ENCODE measurements at regions not wholly inside any gene's neighbourhood (a gene's known extent, or its start where the extent isn't known, plus 50 kb on each side); places are given as distances from the start of the nearest gene placed in this dataset.
"Not testable (repeated sequence)": the region's sequence is repeated elsewhere in the genome, so short reads cannot be mapped to it uniquely, and the experiment has no call there.

GRCh38 chr9:89939181-89939580 is 334.4 kb downstream of the GADD45G start:
- no peak for DNase-seq (ENCODE audit: low spot score)

- no peak for DNase-seq (ENCODE audit: low spot score)
These were observed 334.9 kb downstream of the GADD45G start for GRCh38 chr9:89939626-89940292.

GRCh38 chr9:89940625-89941024 is 335.8 kb downstream of the GADD45G start:
- no peak for DNase-seq (ENCODE audit: low spot score)

- DNase-seq (ENCODE audit: low spot score), result no peak
These were observed 337.1 kb downstream of the GADD45G start for GRCh38 chr9:89941875-89942274.

GRCh38 chr9:89942643-89943042 is 337.8 kb downstream of the GADD45G start:
- no peak for DNase-seq (ENCODE audit: low spot score)

GRCh38 chr9:89943309-89943708 is 338.5 kb downstream of the GADD45G start:
- no peak for DNase-seq (ENCODE audit: low spot score)

GRCh38 chr9:89943728-89944127 is 338.9 kb downstream of the GADD45G start:
- DNase-seq (ENCODE audit: low spot score), result no peak

GRCh38 chr9:89945133-89945532 is 340.3 kb downstream of the GADD45G start:
- no peak for DNase-seq (ENCODE audit: low spot score)

GRCh38 chr9:89946741-89947140 is 341.9 kb downstream of the GADD45G start:
- no peak for DNase-seq (ENCODE audit: low spot score)

GRCh38 chr9:89949111-89949510 is 344.3 kb downstream of the GADD45G start:
- no peak for DNase-seq (ENCODE audit: low spot score)

- no peak for DNase-seq (ENCODE audit: low spot score)
These were observed 346.9 kb downstream of the GADD45G start for GRCh38 chr9:89951675-89952074.

- no peak for DNase-seq (ENCODE audit: low spot score)
These were observed 347.6 kb downstream of the GADD45G start for GRCh38 chr9:89952401-89952800.

GRCh38 chr9:89953263-89953662 is 348.5 kb downstream of the GADD45G start:
- DNase-seq (ENCODE audit: low spot score), result not testable (repeated sequence)

- no peak for DNase-seq (ENCODE audit: low spot score)
These were observed 349.2 kb downstream of the GADD45G start for GRCh38 chr9:89953824-89954615.

GRCh38 chr9:89955144-89955543 is 350.3 kb downstream of the GADD45G start:
- DNase-seq (ENCODE audit: low spot score), result no peak

GRCh38 chr9:89955626-89956025 is 350.8 kb downstream of the GADD45G start:
- no peak for DNase-seq (ENCODE audit: low spot score)

GRCh38 chr9:89956331-89956730 is 351.5 kb downstream of the GADD45G start:
- DNase-seq (ENCODE audit: low spot score), result no peak

GRCh38 chr9:89956907-89957306 is 352.1 kb downstream of the GADD45G start:
- DNase-seq (ENCODE audit: low spot score), result no peak

- no peak for DNase-seq (ENCODE audit: low spot score)
These were observed 353.3 kb downstream of the GADD45G start for GRCh38 chr9:89958086-89958485.

GRCh38 chr9:89961616-89962341 is 357.0 kb downstream of the GADD45G start:
- no peak for DNase-seq (ENCODE audit: low spot score)

- DNase-seq (ENCODE audit: low spot score), result no peak
These were observed 358.5 kb downstream of the GADD45G start for GRCh38 chr9:89963280-89963679.

- DNase-seq (ENCODE audit: low spot score), result no peak
These were observed 362.7 kb downstream of the GADD45G start for GRCh38 chr9:89967527-89967926.

GRCh38 chr9:89969156-89969675 is 364.4 kb downstream of the GADD45G start:
- DNase-seq (ENCODE audit: low spot score), result no peak

Measured in hematopoietic multipotent progenitor cell treated with erythropoietin and hydrocortisone succinate and interleukin-3 and kit ligand, for 15 days (in vitro differentiated cells).